ENCODE measurements at regions not wholly inside any gene's neighbourhood (a gene's known extent, or its start where the extent isn't known, plus 50 kb on each side); places are given as distances from the start of the nearest gene placed in this dataset.

- no peak for TF ChIP-seq CTCF (IDR thresholded peaks at IDR 0.05)
- no peak for TF ChIP-seq POLR2A (IDR thresholded peaks at IDR 0.05)
- TF ChIP-seq POLR2AphosphoS5 (IDR thresholded peaks at IDR 0.05): no peak
Observed at GRCh38 chr1:104378414-104378813, 628.7 kb downstream of the AMY1C start.
